ENCODE measurements at regions not wholly inside any gene's neighbourhood (a gene's known extent, or its start where the extent isn't known, plus 50 kb on each side); places are given as distances from the start of the nearest gene placed in this dataset.

DNA sequence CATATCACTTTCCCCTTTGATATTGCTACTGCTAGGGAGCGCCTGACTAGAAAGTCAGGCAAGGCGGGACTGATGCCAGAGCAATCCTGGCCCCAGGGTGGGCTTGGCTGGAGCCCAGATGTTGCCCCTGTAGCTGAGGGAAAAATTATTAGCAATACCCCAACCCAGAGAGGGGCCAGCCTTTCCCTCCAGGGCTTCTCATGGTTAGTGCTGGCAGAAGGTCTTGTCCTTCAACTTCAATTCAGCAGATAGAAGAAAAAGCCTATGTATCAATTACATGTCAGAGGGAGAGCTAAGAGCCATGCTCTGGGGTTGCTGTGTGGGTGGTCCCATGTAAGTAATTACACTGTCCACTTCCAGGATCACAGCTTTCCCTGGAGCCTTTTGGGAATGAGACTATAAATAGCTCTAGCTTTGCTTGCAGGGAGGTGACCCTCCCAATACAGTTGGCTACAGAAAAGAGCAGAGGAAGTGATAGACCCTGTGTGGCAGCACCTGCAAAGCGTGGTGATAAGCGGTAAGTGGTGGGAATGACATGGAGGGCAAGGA lies 579.1 kb downstream of the CCSER2 start:
- TF ChIP-seq, protein P1, sequence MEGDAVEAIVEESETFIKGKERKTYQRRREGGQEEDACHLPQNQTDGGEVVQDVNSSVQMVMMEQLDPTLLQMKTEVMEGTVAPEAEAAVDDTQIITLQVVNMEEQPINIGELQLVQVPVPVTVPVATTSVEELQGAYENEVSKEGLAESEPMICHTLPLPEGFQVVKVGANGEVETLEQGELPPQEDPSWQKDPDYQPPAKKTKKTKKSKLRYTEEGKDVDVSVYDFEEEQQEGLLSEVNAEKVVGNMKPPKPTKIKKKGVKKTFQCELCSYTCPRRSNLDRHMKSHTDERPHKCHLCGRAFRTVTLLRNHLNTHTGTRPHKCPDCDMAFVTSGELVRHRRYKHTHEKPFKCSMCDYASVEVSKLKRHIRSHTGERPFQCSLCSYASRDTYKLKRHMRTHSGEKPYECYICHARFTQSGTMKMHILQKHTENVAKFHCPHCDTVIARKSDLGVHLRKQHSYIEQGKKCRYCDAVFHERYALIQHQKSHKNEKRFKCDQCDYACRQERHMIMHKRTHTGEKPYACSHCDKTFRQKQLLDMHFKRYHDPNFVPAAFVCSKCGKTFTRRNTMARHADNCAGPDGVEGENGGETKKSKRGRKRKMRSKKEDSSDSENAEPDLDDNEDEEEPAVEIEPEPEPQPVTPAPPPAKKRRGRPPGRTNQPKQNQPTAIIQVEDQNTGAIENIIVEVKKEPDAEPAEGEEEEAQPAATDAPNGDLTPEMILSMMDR (IDR thresholded peaks at IDR 0.05) = no peak
- TF ChIP-seq POLR2A (IDR thresholded peaks at IDR 0.05) = no peak
